ENCODE measurements at regions not wholly inside any gene's neighbourhood (a gene's known extent, or its start where the extent isn't known, plus 50 kb on each side); places are given as distances from the start of the nearest gene placed in this dataset.

GRCh38 chr11:105553025-105553424 lies 56.8 kb upstream of the GRIA4 start:
- DNase-seq: no peak

GRCh38 chr11:105548359-105548758 lies 61.5 kb upstream of the GRIA4 start:
- DNase-seq: no peak

GRCh38 chr11:105538588-105538987 lies 71.3 kb upstream of the GRIA4 start:
- DNase-seq: no peak

- no peak for DNase-seq
Observed at GRCh38 chr11:105537531-105537930, 72.3 kb upstream of the GRIA4 start.

- DNase-seq: no peak
Observed at GRCh38 chr11:105524286-105524685, 85.6 kb upstream of the GRIA4 start.

- DNase-seq: no peak
Observed at GRCh38 chr11:105520706-105521345, 89.0 kb upstream of the GRIA4 start.

GRCh38 chr11:105507496-105508254 lies 102.2 kb upstream of the GRIA4 start:
- DNase-seq: no peak

GRCh38 chr11:105492010-105492409 lies 117.9 kb upstream of the GRIA4 start:
- no peak for DNase-seq

- no peak for DNase-seq
Observed at GRCh38 chr11:105491394-105491793, 118.5 kb upstream of the GRIA4 start.

- DNase-seq: no peak
Observed at GRCh38 chr11:105490333-105490732, 119.5 kb upstream of the GRIA4 start.

GRCh38 chr11:105489446-105489845 lies 120.4 kb upstream of the GRIA4 start:
- no peak for DNase-seq

GRCh38 chr11:105486929-105487328 lies 122.9 kb upstream of the GRIA4 start:
- no peak for DNase-seq

- DNase-seq: no peak
Observed at GRCh38 chr11:105469931-105470330, 139.9 kb upstream of the GRIA4 start.

GRCh38 chr11:105468154-105468553 lies 141.7 kb upstream of the GRIA4 start:
- no peak for DNase-seq

GRCh38 chr11:105466582-105467228 lies 143.2 kb upstream of the GRIA4 start:
- DNase-seq: no peak

- no peak for DNase-seq
Observed at GRCh38 chr11:105458071-105458470, 151.8 kb upstream of the GRIA4 start.

GRCh38 chr11:105456950-105457349 lies 152.9 kb upstream of the GRIA4 start:
- DNase-seq: no peak

GRCh38 chr11:105449100-105449734 lies 160.7 kb upstream of the GRIA4 start:
- DNase-seq: no peak

GRCh38 chr11:105448703-105449079 lies 161.2 kb upstream of the GRIA4 start:
- no peak for DNase-seq

GRCh38 chr11:105447936-105448702 lies 161.8 kb upstream of the GRIA4 start:
- no peak for DNase-seq

- DNase-seq: no peak
Observed at GRCh38 chr11:105443623-105444022, 166.2 kb upstream of the GRIA4 start.

GRCh38 chr11:105432241-105432995 lies 177.5 kb upstream of the GRIA4 start:
- no peak for DNase-seq

Measured in SW 1271 (cell line).